ENCODE measurements at regions not wholly inside any gene's neighbourhood (a gene's known extent, or its start where the extent isn't known, plus 50 kb on each side); places are given as distances from the start of the nearest gene placed in this dataset.

DNA sequence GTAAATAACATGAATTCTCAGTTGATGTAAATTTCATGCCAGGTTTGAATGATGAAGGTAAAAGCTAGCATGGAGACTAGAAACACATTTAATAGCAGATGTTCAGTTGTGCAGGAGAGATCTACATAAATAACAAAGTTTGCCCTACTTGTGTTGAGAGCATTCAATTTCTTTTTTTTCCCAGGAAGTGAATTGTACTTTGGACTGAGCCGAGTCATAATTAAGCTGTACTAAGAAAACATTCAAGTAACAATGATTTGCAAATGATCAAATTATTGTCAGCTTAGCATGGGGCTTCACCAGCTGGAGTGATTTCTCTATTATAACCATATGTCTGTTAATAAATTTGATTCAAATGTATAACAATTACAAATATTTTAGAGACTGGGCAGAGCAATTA, 893.5 kb upstream of the MAP3K7 start:
- Histone ChIP-seq H3K9me3 (no peaks in the 10 kb centered on the region), H3K27ac (no peak overlapping the region), H3K36me3 (no peaks in the 10 kb centered on the region), H3K4me1 (peaks cover 0 to 11% of the 10 kb centered on the region in 2 donors), H3K27me3 (no peaks in the 10 kb centered on the region), H3K4me3 (no peak overlapping the region)
- TF ChIP-seq, protein P1, sequence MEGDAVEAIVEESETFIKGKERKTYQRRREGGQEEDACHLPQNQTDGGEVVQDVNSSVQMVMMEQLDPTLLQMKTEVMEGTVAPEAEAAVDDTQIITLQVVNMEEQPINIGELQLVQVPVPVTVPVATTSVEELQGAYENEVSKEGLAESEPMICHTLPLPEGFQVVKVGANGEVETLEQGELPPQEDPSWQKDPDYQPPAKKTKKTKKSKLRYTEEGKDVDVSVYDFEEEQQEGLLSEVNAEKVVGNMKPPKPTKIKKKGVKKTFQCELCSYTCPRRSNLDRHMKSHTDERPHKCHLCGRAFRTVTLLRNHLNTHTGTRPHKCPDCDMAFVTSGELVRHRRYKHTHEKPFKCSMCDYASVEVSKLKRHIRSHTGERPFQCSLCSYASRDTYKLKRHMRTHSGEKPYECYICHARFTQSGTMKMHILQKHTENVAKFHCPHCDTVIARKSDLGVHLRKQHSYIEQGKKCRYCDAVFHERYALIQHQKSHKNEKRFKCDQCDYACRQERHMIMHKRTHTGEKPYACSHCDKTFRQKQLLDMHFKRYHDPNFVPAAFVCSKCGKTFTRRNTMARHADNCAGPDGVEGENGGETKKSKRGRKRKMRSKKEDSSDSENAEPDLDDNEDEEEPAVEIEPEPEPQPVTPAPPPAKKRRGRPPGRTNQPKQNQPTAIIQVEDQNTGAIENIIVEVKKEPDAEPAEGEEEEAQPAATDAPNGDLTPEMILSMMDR (IDR thresholded peaks at IDR 0.05): no peak
- intact Hi-C loops (cut with DNase I): no loop called here
- no peak for DNase-seq (ENCODE audit: low spot score in 2 of 2)

DNA sequence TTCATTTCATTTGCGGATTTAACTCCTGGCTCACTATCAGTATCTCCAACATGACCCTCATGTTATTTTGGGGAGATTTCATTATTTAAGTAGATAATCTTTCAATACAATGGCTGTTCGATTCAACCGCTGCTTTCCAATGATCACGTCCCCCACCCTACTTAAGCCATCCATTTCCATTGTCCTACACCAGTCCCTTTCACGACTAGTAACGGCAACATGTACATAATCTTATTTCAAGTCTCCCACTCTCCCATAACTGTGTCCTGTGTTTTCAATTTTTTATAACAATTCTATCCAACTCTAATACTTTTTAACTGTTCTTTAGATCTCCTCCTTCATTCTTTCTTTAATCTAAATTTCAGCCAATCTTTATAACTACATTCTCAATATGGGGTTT, 890.8 kb upstream of the MAP3K7 start:
- peaks cover 0 to 7% of the 10 kb centered on the region in 2 donors for H3K4me1 ChIP-seq
- TF ChIP-seq, protein P1 (IDR thresholded peaks at IDR 0.05): no peak
- H3K9me3 ChIP-seq: no peaks in the 10 kb centered on the region
- H3K4me3 ChIP-seq: no peak overlapping the region
- no peak overlapping the region for H3K27ac ChIP-seq
- H3K36me3 ChIP-seq: no peaks in the 10 kb centered on the region
- DNase-seq (ENCODE audit: low spot score in 2 of 2): no peak
- intact Hi-C loops (cut with DNase I): no loop called here
- H3K27me3 ChIP-seq: no peaks in the 10 kb centered on the region

DNA sequence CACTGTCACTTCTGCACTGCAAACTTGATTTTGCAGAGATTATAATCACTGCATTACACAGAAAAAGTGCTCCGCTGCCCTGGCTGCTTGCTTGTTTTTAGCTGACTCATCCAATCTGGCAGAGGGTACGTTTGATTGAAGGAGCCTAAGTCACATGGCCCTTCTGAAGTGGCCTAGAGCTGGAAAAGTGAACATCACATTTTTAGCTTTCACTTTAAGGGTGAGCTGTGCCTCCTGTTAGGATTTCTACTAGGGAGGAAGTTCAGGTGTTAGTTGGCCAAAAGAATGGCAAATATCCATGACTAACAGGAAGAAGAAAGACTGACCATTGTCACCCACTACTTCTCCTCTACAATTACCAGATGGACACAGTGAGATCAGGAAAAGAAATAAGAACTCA, 889.1 kb upstream of the MAP3K7 start:
- Histone ChIP-seq H3K27me3 (no peaks in the 10 kb centered on the region), H3K4me1 (peaks cover 0 to 5% of the 10 kb centered on the region in 2 donors), H3K27ac (no peak overlapping the region), H3K36me3 (no peaks in the 10 kb centered on the region), H3K9me3 (no peaks in the 10 kb centered on the region), H3K4me3 (no peak overlapping the region)
- intact Hi-C loops (cut with DNase I): no loop called here
- no peak for DNase-seq (ENCODE audit: low spot score in 2 of 2)
- TF ChIP-seq, protein P1 (IDR thresholded peaks at IDR 0.05): no peak

DNA sequence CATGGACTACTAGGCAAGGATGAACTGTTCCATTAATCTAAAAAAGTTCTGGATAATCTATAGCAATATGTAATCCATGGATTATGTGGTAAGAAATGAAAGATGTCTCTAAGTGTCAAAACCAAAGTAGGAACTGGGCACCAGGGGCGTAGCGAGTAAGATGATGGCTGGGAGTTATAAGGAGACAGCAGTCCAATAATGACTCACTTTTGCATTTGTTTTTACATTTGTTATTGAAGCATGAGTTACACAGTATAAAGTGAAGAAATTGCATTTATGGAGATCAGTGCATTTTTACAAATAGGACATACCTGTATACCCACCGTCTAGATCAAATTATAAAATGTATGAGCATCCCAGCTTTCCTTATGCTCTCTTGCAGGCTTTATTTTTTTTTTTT, 878.5 kb upstream of the MAP3K7 start:
- H3K27ac ChIP-seq: no peak overlapping the region

DNA sequence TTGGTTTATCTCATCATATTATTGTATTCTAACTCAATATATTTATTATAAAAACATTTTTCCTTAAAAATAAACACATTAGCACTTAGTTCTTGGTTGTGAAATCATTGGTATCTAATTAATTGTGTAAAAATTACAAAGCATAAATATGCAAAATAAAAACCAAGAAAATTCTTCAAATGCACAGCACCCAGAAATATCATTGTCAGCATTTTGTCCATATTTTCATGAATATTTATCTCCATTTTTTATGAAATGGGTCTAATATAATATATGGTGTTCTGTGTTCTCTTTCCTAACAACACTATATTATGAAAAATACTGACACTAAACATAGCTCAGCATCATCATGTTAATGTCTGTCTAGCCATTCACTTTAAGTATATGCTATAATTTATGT, 877.8 kb upstream of the MAP3K7 start:
- DNase-seq (ENCODE audit: low spot score in 2 of 2): no peak
- TF ChIP-seq, protein P1 (IDR thresholded peaks at IDR 0.05): no peak
- Histone ChIP-seq H3K27ac (no peak overlapping the region), H3K9me3 (no peaks in the 10 kb centered on the region), H3K36me3 (no peaks in the 10 kb centered on the region), H3K4me3 (no peak overlapping the region), H3K4me1 (no peaks in the 10 kb centered on the region), H3K27me3 (no peaks in the 10 kb centered on the region)
- intact Hi-C loops (cut with DNase I): no loop called here

More for the DNA sequence above, 878.5 kb upstream of the MAP3K7 start:
- H3K9me3 ChIP-seq: no peaks in the 10 kb centered on the region
- no peaks in the 10 kb centered on the region for H3K4me1 ChIP-seq
- H3K27me3 ChIP-seq: no peaks in the 10 kb centered on the region
- H3K4me3 ChIP-seq: no peak overlapping the region
- DNase-seq (ENCODE audit: low spot score in 2 of 2): no peak
- no peaks in the 10 kb centered on the region for H3K36me3 ChIP-seq
- TF ChIP-seq, protein P1 (IDR thresholded peaks at IDR 0.05): no peak
- intact Hi-C loops (cut with DNase I): no loop called here

DNA sequence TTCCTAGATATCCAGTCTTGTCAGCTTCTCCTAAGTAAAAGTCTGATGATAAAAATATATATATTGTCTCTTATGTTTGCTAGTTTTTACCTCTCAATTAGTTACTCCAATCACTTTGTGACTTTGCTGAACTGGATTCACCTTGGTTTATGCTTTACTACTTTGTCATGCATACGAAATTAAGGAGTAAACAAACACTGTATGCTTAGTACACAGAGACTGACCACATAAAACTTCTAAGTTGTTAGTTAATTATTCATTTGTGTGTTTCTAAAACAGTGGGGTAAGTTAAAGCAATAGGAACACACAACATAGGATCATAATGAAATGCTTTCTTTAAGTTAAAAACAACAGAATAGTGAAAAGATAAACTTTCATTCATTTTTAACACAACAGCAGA, 877.3 kb upstream of the MAP3K7 start:
- intact Hi-C loops (cut with DNase I): no loop called here
- TF ChIP-seq, protein P1 (IDR thresholded peaks at IDR 0.05): no peak

More for the DNA sequence above, 877.3 kb upstream of the MAP3K7 start:
- Histone ChIP-seq H3K27ac (no peak overlapping the region), H3K27me3 (no peaks in the 10 kb centered on the region), H3K4me3 (no peak overlapping the region), H3K36me3 (no peaks in the 10 kb centered on the region), H3K9me3 (no peaks in the 10 kb centered on the region), H3K4me1 (no peaks in the 10 kb centered on the region)
- DNase-seq (ENCODE audit: low spot score in 2 of 2): no peak
